K562 (cell line): ENCODE measurements at regions not wholly inside any gene's neighbourhood (a gene's known extent, or its start where the extent isn't known, plus 50 kb on each side); places are given as distances from the start of the nearest gene placed in this dataset.

Experiments
- DDX20 ChIP-seq: fragments of 450-650 bp; IDR thresholded peaks from 2 replicates; pipeline ENCODE4 v1.6.1; 2016; ENCODE audit warnings: missing genetic modification characterization, low read depth, mild to moderate bottlenecking, missing compliant biosample characterization, moderate library complexity
- GATA2 ChIP-seq: sonication (generic); formaldehyde crosslinking; IDR thresholded peaks from 2 replicates; pipeline ENCODE4 v1.4.0; 2020; ENCODE audit warnings: mild to moderate bottlenecking, missing genetic modification reagents
- POLR2A ChIP-seq: fragments of 450-650 bp; conservative IDR thresholded peaks from 2 replicates; pipeline ENCODE4 v1.6.1; 2016
- POLR2AphosphoS5 ChIP-seq: IDR thresholded peaks from 2 replicates; pipeline ENCODE4 v1.6.1; 2011; ENCODE audit warnings: mild to moderate bottlenecking, low read depth, low read length, moderate library complexity; ENCODE audit not compliant: control insufficient read depth, insufficient read depth
- ZBTB17 ChIP-seq: fragments of 450-650 bp; formaldehyde crosslinking; IDR thresholded peaks from 2 replicates; pipeline ENCODE4 v1.4.0; 2020; ENCODE audit warnings: mild to moderate bottlenecking
- TF ChIP-seq, protein P1 (sequence below), 3 experiments: IDR thresholded peaks in 2 of 3; conservative IDR thresholded peaks in 1 of 3; 2 replicates each; pipeline ENCODE4 v1.5.1; 2011 to 2012; ENCODE audit warnings: low read length in 3 of 3, mild to moderate bottlenecking in 3 of 3, control low read depth in 2 of 3, improper control_type of control experiment in 1 of 3, inconsistent platforms in 1 of 3, low read depth in 1 of 3, mixed read lengths in 1 of 3, moderate library complexity in 1 of 3; ENCODE audit not compliant: insufficient read depth in 2 of 3
- TF ChIP-seq, protein P2 (sequence below): fragments of 250-450 bp; sonication (Bioruptor Pico); IDR thresholded peaks from 2 replicates; pipeline ENCODE4 v1.4.0; 2020

DNA sequence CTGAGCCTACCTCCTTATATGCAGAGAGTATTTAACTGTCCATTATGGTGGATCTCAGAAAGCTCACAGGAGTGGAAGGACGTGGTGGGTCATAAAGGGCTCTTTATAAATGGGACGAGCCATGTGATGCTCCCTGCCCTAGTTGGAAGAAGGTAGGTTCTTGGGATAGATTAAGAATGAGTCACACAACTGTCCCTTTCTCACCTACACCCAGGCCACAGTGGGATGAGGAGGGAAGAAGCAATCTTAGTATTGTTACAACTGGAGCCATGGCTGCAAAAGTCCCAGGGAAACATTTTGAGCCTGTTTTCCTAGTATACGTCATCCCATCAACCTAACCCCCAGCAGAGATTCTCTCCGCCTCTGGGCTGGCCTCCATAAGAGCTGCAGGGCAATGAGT, 229.9 kb downstream of the TTC32 start:
- no peak for TF ChIP-seq POLR2A
- no peak for TF ChIP-seq GATA2 (CRISPR knock-in tag)
- TF ChIP-seq, protein P1, sequence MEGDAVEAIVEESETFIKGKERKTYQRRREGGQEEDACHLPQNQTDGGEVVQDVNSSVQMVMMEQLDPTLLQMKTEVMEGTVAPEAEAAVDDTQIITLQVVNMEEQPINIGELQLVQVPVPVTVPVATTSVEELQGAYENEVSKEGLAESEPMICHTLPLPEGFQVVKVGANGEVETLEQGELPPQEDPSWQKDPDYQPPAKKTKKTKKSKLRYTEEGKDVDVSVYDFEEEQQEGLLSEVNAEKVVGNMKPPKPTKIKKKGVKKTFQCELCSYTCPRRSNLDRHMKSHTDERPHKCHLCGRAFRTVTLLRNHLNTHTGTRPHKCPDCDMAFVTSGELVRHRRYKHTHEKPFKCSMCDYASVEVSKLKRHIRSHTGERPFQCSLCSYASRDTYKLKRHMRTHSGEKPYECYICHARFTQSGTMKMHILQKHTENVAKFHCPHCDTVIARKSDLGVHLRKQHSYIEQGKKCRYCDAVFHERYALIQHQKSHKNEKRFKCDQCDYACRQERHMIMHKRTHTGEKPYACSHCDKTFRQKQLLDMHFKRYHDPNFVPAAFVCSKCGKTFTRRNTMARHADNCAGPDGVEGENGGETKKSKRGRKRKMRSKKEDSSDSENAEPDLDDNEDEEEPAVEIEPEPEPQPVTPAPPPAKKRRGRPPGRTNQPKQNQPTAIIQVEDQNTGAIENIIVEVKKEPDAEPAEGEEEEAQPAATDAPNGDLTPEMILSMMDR (IDR thresholded peaks at IDR 0.05 in 2 of 3, conservative IDR thresholded peaks at IDR 0.05 in 1 of 3; ENCODE audit: insufficient read depth in 2 of 3, low read depth in 1 of 3, low read length in 3 of 3), result no peak
- TF ChIP-seq, protein P2, sequence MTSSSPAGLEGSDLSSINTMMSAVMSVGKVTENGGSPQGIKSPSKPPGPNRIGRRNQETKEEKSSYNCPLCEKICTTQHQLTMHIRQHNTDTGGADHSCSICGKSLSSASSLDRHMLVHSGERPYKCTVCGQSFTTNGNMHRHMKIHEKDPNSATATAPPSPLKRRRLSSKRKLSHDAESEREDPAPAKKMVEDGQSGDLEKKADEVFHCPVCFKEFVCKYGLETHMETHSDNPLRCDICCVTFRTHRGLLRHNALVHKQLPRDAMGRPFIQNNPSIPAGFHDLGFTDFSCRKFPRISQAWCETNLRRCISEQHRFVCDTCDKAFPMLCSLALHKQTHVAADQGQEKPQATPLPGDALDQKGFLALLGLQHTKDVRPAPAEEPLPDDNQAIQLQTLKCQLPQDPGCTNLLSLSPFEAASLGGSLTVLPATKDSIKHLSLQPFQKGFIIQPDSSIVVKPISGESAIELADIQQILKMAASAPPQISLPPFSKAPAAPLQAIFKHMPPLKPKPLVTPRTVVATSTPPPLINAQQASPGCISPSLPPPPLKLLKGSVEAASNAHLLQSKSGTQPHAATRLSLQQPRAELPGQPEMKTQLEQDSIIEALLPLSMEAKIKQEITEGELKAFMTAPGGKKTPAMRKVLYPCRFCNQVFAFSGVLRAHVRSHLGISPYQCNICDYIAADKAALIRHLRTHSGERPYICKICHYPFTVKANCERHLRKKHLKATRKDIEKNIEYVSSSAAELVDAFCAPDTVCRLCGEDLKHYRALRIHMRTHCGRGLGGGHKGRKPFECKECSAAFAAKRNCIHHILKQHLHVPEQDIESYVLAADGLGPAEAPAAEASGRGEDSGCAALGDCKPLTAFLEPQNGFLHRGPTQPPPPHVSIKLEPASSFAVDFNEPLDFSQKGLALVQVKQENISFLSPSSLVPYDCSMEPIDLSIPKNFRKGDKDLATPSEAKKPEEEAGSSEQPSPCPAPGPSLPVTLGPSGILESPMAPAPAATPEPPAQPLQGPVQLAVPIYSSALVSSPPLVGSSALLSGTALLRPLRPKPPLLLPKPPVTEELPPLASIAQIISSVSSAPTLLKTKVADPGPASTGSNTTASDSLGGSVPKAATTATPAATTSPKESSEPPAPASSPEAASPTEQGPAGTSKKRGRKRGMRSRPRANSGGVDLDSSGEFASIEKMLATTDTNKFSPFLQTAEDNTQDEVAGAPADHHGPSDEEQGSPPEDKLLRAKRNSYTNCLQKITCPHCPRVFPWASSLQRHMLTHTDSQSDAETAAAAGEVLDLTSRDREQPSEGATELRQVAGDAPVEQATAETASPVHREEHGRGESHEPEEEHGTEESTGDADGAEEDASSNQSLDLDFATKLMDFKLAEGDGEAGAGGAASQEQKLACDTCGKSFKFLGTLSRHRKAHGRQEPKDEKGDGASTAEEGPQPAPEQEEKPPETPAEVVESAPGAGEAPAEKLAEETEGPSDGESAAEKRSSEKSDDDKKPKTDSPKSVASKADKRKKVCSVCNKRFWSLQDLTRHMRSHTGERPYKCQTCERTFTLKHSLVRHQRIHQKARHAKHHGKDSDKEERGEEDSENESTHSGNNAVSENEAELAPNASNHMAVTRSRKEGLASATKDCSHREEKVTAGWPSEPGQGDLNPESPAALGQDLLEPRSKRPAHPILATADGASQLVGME (CRISPR knock-in tag), result no peak
- TF ChIP-seq DDX20 (tag), result no peak
- no peak for TF ChIP-seq POLR2AphosphoS5
- TF ChIP-seq ZBTB17 (CRISPR knock-in tag), result no peak
